Stimulated activated CD4-positive, alpha-beta T cell treated with anti-CD3 and anti-CD28 coated beads, TNF-alpha, amount 100 ng/mL, for 24 hours (primary cell): ENCODE measurements at regions not wholly inside any gene's neighbourhood (a gene's known extent, or its start where the extent isn't known, plus 50 kb on each side); places are given as distances from the start of the nearest gene placed in this dataset.

Experiments
- DNase-seq, 3 experiments: peaks; one replicate each; pipeline ENCODE4 v3.0.0-alpha.2; 2020; ENCODE audit warnings: low read depth in 3 of 3

GRCh38 chr9:134245179-134245578 is 80.8 kb upstream of the RNU6ATAC start:
- DNase-seq, result no peak

- DNase-seq, result no peak
These were observed 78.2 kb upstream of the RXRA start for GRCh38 chr9:134247918-134248631.

GRCh38 chr9:134251296-134252069 is 74.8 kb upstream of the RXRA start:
- no peak for DNase-seq

GRCh38 chr9:134252084-134252830 is 74.0 kb upstream of the RXRA start:
- no peak for DNase-seq

- no peak for DNase-seq
These were observed 72.5 kb upstream of the RXRA start for GRCh38 chr9:134253606-134254205.

GRCh38 chr9:134258332-134258731 is 67.9 kb upstream of the RXRA start:
- DNase-seq, result no peak

GRCh38 chr9:134258828-134259546 is 67.3 kb upstream of the RXRA start:
- no peak for DNase-seq

GRCh38 chr9:134259708-134260107 is 66.5 kb upstream of the RXRA start:
- no peak for DNase-seq

- no peak for DNase-seq
These were observed 65.5 kb upstream of the RXRA start for GRCh38 chr9:134260801-134261200.

GRCh38 chr9:134262035-134262434 is 64.2 kb upstream of the RXRA start:
- no peak for DNase-seq

- DNase-seq, result no peak
These were observed 62.7 kb upstream of the RXRA start for GRCh38 chr9:134263596-134263995.

GRCh38 chr9:134264169-134264568 is 62.1 kb upstream of the RXRA start:
- DNase-seq, result no peak

GRCh38 chr9:134265078-134265477 is 61.2 kb upstream of the RXRA start:
- no peak for DNase-seq

GRCh38 chr9:134266418-134266817 is 59.8 kb upstream of the RXRA start:
- DNase-seq, result no peak

- no peak for DNase-seq
These were observed 58.9 kb upstream of the RXRA start for GRCh38 chr9:134267305-134267880.

- DNase-seq, result no peak
These were observed 58.2 kb upstream of the RXRA start for GRCh38 chr9:134267881-134268724.

- DNase-seq, result no peak
These were observed 57.5 kb upstream of the RXRA start for GRCh38 chr9:134268747-134269146.

- no peak for DNase-seq
These were observed 54.6 kb upstream of the RXRA start for GRCh38 chr9:134271338-134272301.
